Mesodermal cell (in vitro differentiated cells): ENCODE measurements at regions not wholly inside any gene's neighbourhood (a gene's known extent, or its start where the extent isn't known, plus 50 kb on each side); places are given as distances from the start of the nearest gene placed in this dataset.

Experiments used
- H3K27ac ChIP-seq: 2 replicates; pipeline ENCODE4 v1.7.0; 2013; ENCODE audit warnings: mild to moderate bottlenecking, low read depth, low read length, moderate library complexity; ENCODE audit not compliant: severe bottlenecking
- H3K36me3 ChIP-seq: 2 replicates; pipeline ENCODE4 v1.7.1; 2013; ENCODE audit warnings: mild to moderate bottlenecking, low read length, moderate library complexity; ENCODE audit not compliant: control insufficient read depth, insufficient read depth
- H3K4me1 ChIP-seq: one replicate; pipeline ENCODE4 v1.7.1; 2013; ENCODE audit warnings: mild to moderate bottlenecking, low read length; ENCODE audit not compliant: insufficient read depth, control insufficient read depth, poor library complexity, severe bottlenecking
- H3K4me3 ChIP-seq: 2 replicates; pipeline ENCODE4 v1.7.0; 2013; ENCODE audit warnings: low read length, control low read depth, mild to moderate bottlenecking; ENCODE audit not compliant: insufficient read depth, poor library complexity, severe bottlenecking; ENCODE audit errors: extremely low read depth
- H3K9me3 ChIP-seq: 2 replicates; pipeline ENCODE4 v1.7.1; 2013; ENCODE audit warnings: mild to moderate bottlenecking, low read length, moderate library complexity; ENCODE audit not compliant: control insufficient read depth
- WGBS, 2 experiments: methylation state at CpG; one replicate each; pipeline ENCODE4 v1.1.5; 2013; ENCODE audit warnings: missing lambda C conversion rate in 2 of 2; ENCODE audit not compliant: insufficient coverage in 2 of 2; 5-methylcytosine and 5-hydroxymethylcytosine counted together

DNA sequence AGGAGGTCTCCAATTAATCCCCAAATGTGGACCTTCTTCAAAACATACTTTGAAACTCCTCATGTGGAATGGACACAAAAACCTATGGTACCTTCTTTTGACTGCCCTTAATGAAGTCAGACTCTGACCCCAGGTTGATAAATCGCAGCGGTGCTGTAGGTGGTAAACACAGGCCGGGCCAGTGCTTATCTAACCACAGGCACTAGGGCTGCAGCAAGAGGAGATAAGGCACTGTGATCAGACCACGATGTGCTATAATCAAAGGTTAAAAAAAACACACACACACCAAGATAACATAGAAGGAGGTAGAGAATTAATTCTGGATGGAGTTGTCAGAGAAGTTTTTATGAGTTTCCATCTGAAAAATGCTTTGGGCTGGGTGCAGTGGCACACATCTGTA lies 52.3 kb upstream of the SIPA1L2 start:
- H3K9me3 ChIP-seq, result no peaks in the 10 kb centered on the region
- H3K4me1 ChIP-seq, result no peaks in the 10 kb centered on the region
- WGBS, 2 experiments, result 67% methylated on average over 1 of the region's 4 CpGs; no CpG with 5 or more reads in 1 of the 2 experiments
- H3K27ac ChIP-seq, result no peak overlapping the region
- H3K36me3 ChIP-seq, result no peaks in the 10 kb centered on the region
- no peak overlapping the region for H3K4me3 ChIP-seq

DNA sequence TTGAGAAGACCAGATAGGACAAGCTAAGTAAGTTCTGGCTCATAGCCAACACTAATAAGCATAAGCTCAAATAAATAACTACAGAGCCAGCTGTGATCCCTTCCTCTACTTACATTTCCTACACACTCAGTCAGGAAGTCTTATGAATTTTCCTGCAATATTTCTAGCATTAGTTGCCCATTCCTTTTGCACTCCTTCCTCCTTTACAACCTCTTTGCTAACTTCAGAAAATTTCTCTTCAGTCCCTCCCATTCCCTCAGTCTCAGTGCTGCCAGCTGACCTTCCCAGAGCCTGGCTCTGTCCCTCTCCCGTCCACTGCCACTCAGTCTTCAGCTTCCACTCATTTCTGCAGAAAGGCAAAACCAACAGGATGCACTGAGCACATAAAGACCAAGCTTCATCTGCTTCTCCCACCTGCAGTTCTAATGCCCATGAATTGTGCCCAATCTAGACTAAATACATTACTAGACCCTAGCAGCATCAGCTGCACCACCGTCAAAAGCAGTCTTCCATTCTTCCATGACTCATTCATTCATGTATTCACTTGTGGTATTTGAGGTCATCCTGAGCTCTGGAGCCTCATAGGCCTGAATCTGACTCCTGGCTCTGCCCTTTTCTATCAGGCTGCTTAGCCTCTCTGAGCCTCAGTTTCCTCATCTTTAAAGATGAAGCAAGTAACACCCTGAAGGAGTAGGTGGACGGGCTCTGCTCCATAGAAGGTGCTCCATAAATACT lies 54.6 kb upstream of the SIPA1L2 start:
- no peaks in the 10 kb centered on the region for H3K4me1 ChIP-seq
- 94% methylated on average over 2 of the region's 3 CpGs for WGBS, 2 experiments
- H3K36me3 ChIP-seq, result no peaks in the 10 kb centered on the region
- no peak overlapping the region for H3K4me3 ChIP-seq
- H3K27ac ChIP-seq, result no peak overlapping the region
- H3K9me3 ChIP-seq, result no peaks in the 10 kb centered on the region

DNA sequence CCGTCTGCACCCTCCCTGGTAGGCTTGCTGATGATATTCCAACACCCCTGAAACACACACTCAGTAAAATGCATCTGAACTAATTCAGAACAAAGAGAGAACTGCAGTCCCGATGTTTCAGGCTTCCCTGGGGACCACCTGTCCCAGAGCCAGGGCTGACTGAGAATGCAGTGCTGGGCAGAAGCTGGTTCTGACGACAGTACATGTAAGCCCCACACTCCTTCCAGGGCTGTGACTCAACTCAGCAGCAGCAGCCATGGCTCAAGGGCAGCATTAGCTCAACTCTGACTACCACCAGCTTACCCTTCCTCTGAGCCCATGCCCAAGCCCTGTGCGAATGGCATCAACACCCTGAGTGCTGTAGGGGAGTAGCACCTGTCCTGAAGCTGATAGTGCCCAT lies 56.4 kb upstream of the SIPA1L2 start:
- no peaks in the 10 kb centered on the region for H3K36me3 ChIP-seq
- no peak overlapping the region for H3K4me3 ChIP-seq
- WGBS, 2 experiments, result 71 to 73% methylated on average over 3 of the region's 4 CpGs
- H3K4me1 ChIP-seq, result no peaks in the 10 kb centered on the region
- H3K27ac ChIP-seq, result no peak overlapping the region
- no peaks in the 10 kb centered on the region for H3K9me3 ChIP-seq

DNA sequence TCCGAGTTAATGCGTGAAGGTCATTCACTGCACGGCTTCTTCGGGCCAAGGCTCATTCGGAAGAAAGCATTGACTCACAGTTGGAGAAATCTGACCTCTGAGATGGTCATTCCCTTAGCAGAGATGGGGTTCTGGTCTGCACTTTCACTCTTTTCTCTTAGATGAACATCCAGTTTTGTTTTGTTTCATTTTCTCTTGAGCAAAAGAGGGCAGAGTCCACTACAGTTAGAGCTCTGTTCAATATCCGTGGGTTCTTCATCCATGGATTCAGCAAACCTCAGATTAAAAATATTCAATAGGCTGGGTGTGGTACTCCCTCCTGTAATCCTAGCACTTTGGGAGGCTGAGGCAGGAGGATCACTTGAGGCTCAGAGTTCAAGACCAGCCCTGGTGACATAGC lies 57.4 kb upstream of the SIPA1L2 start:
- Histone ChIP-seq H3K9me3 (no peaks in the 10 kb centered on the region), H3K4me3 (no peak overlapping the region), H3K27ac (no peak overlapping the region), H3K36me3 (no peaks in the 10 kb centered on the region), H3K4me1 (no peaks in the 10 kb centered on the region)
- WGBS, 2 experiments, result 98 to 100% methylated on average over 5 to 6 of the region's 6 CpGs

DNA sequence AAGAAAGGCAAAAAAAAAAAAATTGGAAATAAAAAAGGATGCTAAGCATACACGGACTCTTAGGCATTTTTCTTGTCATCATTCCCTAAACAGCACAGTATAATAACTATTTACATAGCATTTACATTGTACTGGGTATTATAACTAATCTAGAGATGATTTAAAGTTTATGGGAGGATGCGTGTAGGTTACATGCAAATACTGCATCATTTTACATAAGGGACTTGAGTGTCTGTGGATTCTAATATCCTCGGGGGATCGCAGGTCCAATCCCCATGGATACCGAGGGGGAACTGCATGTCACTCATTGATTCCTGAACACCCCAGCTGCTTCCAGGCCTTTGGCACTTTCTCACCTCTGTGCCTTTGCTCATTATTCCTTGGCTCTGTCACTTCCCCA lies 57.8 kb upstream of the SIPA1L2 start:
- Histone ChIP-seq H3K9me3 (no peaks in the 10 kb centered on the region), H3K4me3 (no peak overlapping the region), H3K4me1 (no peaks in the 10 kb centered on the region), H3K27ac (no peak overlapping the region), H3K36me3 (no peaks in the 10 kb centered on the region)
- 95 to 100% methylated on average over 4 of the region's 5 CpGs for WGBS, 2 experiments

DNA sequence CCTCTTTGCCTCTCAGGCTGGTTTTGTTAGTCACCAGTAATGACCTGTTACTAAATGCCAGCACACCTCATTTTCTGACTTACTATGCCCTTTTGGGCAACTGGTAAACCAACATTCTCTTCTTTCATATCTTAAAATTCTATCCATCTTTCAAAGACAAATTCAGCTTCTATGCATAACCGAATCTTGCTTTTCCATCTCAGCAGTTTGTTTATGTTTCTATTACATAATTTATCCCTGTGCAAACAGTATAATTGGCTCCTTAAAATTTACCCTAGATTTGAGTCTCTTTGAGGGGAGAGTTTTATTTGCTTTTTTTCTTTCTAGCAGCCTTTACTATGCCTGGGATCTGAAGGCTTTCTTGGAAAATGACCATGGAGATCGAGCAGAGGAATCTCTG lies 58.5 kb upstream of the SIPA1L2 start:
- no CpG with 5 or more reads among the region's 2 CpGs for WGBS, 2 experiments

DNA sequence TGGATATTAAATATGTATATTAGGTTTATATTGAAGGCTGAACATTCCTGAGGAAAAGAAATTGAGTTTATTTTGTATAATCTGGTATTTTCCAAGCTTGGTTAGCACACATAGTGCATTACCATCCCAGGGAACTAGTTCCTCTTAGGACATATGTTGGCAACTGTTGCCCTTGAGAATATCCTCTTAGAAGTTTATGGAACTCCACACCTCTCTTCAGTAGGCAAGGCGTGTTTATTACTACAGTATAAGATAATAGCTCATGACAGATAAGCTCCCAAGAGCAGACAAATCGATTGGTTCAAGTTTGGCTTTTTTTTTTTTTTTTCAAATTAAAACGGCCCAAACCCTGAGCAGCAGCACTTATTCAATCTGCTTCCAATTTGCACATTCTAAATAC lies 59.8 kb upstream of the SIPA1L2 start:
- 100% methylated on average over 1 of the region's 3 CpGs; no CpG with 5 or more reads in 1 of the 2 experiments for WGBS, 2 experiments
- Histone ChIP-seq H3K4me3 (no peak overlapping the region), H3K4me1 (no peaks in the 10 kb centered on the region), H3K36me3 (no peaks in the 10 kb centered on the region), H3K9me3 (no peaks in the 10 kb centered on the region), H3K27ac (no peak overlapping the region)

More for the DNA sequence above, 58.5 kb upstream of the SIPA1L2 start:
- H3K9me3 ChIP-seq, result no peaks in the 10 kb centered on the region
- H3K27ac ChIP-seq, result no peak overlapping the region
- no peak overlapping the region for H3K4me3 ChIP-seq
- no peaks in the 10 kb centered on the region for H3K36me3 ChIP-seq
- H3K4me1 ChIP-seq, result no peaks in the 10 kb centered on the region

DNA sequence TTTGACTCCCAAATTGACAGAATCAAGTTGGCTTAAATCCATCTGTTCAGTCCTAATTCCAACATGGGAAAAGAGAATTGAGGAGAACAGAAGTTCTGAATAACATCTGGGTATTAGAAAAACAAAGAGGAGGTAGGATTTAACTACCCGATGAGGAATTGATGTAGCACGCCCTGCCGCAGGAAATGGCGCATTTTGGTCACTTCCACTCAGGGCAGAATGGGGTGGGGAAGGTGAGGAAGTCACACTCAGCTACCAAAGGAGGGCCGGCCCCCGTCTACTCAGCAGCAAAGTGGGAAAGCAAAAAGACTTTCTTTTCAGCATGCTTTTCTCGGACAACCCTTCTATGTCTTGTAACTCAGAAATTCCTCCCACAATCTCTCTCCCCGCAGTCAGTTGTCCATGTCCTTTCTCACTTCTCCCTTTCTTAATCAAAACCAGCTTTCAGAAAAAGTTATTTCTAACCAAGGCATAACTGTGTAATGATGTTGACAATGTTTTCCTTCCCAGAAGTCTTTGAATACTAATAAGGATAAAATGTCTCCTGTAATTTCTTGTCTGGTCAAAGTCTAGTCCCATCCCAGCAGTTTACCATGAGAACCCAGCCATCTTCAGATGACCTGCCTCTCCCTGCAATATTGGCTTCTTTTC lies 60.5 kb upstream of the SIPA1L2 start:
- no peak overlapping the region for H3K27ac ChIP-seq
- no peaks in the 10 kb centered on the region for H3K9me3 ChIP-seq
- no peaks in the 10 kb centered on the region for H3K36me3 ChIP-seq
- no peaks in the 10 kb centered on the region for H3K4me1 ChIP-seq
- 89 to 95% methylated on average over 7 to 8 of the region's 8 CpGs for WGBS, 2 experiments
- H3K4me3 ChIP-seq, result no peak overlapping the region

DNA sequence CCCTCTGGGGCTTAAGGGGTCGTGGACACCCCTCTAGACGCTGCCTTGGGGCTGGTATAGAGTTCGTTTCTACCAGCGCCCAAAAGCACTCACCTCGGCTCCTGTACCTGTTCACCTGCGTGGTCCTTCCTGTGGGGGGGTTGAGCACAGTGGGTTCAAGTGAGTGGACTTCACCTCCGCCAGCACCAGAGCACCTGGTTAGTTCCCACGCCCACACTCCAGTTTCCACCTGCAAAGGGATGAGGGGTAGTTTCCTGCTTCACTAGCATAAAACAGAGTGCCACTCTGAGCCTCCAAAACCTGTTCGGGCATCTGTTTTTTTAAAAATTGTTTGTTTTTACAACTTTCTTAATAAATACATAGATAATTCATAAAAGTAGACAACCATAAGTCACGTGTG lies 64.5 kb upstream of the SIPA1L2 start:
- no peaks in the 10 kb centered on the region for H3K4me1 ChIP-seq
- H3K9me3 ChIP-seq, result no peaks in the 10 kb centered on the region
- no peak overlapping the region for H3K4me3 ChIP-seq
- no peaks in the 10 kb centered on the region for H3K36me3 ChIP-seq
- H3K27ac ChIP-seq, result no peak overlapping the region
- WGBS, 2 experiments, result 78 to 88% methylated on average over 3 to 8 of the region's 10 CpGs

DNA sequence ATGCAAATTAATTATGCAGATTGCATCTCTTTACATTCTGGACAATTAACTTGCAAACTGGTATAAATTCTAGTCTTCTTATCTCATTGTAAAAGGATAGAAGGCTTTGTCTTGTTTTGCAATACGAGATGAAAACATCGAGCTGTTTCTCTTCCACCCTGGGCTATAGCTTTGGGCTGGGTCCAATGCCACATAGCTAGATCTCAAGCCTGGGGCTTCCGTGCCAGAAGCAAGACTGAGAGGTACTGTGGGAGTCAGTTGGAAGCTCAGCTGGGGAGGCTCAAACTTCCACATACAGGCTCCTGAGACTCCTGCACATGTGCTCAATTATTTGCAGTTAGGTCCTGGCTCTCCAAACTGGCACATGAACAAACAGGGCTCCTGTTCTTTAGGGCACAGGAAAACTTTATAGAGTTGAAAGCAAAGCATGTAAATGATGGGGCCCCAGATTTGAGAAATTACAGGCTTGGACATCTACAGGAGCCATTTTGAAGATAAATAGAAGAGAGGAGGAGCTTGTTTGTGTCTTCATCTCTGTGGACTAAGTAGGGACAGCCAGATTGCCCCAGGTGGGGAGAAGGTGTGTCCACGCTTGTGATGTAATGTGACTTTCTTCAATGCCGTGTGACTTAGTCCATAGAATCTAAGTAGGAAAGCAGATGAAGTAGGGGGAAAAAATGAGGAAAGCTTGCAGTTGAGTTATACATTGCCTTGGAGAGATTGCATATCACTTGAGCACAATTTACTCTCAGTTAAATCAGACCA lies 65.9 kb upstream of the SIPA1L2 start:
- no peaks in the 10 kb centered on the region for H3K36me3 ChIP-seq
- H3K4me1 ChIP-seq, result no peaks in the 10 kb centered on the region
- WGBS, 2 experiments, result 83 to 96% methylated on average over 2 to 4 of the region's 5 CpGs

More for the DNA sequence above, 65.9 kb upstream of the SIPA1L2 start:
- Histone ChIP-seq H3K27ac (no peak overlapping the region), H3K4me3 (no peak overlapping the region), H3K9me3 (no peaks in the 10 kb centered on the region)
